Astrocyte (in vitro differentiated cells and primary cell): ENCODE measurements at regions not wholly inside any gene's neighbourhood (a gene's known extent, or its start where the extent isn't known, plus 50 kb on each side); places are given as distances from the start of the nearest gene placed in this dataset.

Experiments used
- EZH2 ChIP-seq: IDR thresholded peaks from 2 replicates; pipeline ENCODE4 v1.6.1; 2012; ENCODE audit warnings: mild to moderate bottlenecking, low read length, inconsistent platforms; ENCODE audit not compliant: insufficient read depth
- TF ChIP-seq, protein P1 (sequence below): IDR thresholded peaks from 2 replicates; pipeline ENCODE4 v1.5.1; 2011; ENCODE audit warnings: low read depth, mild to moderate bottlenecking, inconsistent platforms, low read length, moderate library complexity; ENCODE audit not compliant: insufficient read depth

DNA sequence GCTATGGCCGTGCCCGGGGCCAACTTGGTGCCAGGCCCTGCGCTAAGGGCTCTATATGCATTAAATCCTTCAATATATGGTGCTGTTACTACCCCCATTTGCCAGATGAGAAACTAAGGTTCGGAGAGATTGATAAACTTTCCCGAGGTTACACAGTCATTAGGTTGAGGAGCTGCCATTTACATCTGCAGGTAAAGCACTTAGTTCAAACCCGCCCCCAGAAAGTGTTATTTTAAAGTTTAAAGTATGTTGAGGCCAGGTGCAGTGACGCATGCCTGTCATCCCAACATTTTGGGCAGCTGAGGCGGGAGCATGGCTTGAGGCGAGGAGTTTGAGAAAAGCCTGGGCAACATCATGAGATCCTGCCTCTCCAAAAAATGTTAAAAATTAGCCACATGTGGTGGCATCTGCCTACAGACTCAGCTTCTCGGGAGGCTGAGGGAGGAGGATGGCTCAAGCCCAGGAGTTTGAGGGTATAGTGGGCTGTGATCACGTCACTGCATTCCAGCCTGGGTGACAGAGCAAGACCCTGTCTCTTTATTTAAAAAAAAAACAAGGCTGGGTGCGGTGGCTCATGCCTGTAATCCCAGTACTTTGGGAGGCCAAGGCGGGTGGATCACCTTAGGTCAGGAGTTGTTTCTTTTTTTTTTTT lies 264.7 kb downstream of the PARN start:
- TF ChIP-seq, protein P1, sequence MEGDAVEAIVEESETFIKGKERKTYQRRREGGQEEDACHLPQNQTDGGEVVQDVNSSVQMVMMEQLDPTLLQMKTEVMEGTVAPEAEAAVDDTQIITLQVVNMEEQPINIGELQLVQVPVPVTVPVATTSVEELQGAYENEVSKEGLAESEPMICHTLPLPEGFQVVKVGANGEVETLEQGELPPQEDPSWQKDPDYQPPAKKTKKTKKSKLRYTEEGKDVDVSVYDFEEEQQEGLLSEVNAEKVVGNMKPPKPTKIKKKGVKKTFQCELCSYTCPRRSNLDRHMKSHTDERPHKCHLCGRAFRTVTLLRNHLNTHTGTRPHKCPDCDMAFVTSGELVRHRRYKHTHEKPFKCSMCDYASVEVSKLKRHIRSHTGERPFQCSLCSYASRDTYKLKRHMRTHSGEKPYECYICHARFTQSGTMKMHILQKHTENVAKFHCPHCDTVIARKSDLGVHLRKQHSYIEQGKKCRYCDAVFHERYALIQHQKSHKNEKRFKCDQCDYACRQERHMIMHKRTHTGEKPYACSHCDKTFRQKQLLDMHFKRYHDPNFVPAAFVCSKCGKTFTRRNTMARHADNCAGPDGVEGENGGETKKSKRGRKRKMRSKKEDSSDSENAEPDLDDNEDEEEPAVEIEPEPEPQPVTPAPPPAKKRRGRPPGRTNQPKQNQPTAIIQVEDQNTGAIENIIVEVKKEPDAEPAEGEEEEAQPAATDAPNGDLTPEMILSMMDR = no peak
- TF ChIP-seq EZH2 = no peak
